NCI-H2029 treated with DMSO at 0.1 percent for 48 hours (cell line): ENCODE measurements at regions not wholly inside any gene's neighbourhood (a gene's known extent, or its start where the extent isn't known, plus 50 kb on each side); places are given as distances from the start of the nearest gene placed in this dataset.
"Not testable (repeated sequence)": the region's sequence is repeated elsewhere in the genome, so short reads cannot be mapped to it uniquely, and the experiment has no call there.

Source experiments
- DNase-seq: peaks from one replicate; lab custom pipeline; 2025; lab: John Stamatoyannopoulos, UW

DNA sequence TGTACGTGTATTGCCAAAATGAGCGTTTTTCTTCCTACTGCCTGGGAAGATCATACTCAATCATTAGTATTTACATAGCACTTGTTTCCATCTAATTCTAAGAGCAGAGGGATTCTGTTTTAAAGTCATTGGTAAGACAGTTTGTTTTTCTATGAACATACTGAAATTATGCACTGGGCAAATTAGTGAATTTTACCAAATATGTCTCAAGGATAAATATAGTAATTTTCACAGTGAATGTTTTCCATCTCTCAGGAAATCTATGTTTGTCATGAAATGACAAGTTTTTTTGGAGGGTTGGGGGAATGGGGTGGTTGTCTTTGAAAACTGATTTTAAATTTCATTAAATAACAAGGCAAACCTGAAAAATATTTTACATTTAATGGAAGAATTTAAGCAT, 441.3 kb upstream of the ARRDC3 start:
- no peak for DNase-seq

- DNase-seq = no peak
Observed at GRCh38 chr5:91820874-91821273, 437.8 kb upstream of the ARRDC3 start.

GRCh38 chr5:91816681-91817080, 433.6 kb upstream of the ARRDC3 start:
- DNase-seq = no peak

DNA sequence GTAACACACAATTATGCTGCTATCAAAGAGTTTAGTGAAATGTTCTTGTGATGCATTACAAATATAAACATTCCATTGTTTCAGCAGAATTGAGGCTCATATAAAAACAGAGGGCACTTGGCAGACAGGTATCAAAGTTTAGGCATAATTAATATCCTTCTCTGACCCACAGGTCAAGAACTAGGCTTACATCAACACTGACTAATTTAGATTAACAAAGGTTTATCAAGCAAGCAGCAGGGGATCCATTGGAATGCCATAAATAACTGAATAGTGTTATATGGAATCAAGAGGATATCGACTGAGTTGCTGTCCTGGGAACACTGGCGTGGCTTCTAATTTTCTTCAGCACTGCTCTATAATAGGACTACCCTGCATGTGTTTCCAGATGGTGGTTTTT, 414.5 kb upstream of the ARRDC3 start:
- no peak for DNase-seq

GRCh38 chr5:91794856-91795548, 411.9 kb upstream of the ARRDC3 start:
- DNase-seq = no peak

GRCh38 chr5:91794455-91794854, 411.3 kb upstream of the ARRDC3 start:
- DNase-seq = no peak

DNA sequence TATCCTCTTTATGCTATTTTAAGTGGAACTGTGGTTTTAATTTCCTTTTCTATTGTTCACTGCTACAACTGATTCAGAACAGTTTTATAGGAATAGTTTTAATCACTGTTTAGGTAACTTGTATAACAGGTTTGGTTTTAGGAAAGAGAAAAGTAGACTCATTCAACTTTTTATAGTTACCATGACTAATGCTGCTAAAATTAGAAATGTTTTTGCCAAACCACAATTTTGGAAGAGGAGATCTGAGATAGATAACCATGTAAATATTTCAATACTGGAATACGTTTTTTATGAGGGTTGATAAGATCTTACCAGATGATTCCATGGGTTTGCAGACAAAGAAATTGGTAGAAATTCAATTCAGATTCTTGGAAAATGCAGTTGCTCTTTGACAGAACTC, 404.6 kb upstream of the ARRDC3 start:
- DNase-seq = no peak

- no peak for DNase-seq
Observed at GRCh38 chr5:91777671-91778070, 394.6 kb upstream of the ARRDC3 start.

DNA sequence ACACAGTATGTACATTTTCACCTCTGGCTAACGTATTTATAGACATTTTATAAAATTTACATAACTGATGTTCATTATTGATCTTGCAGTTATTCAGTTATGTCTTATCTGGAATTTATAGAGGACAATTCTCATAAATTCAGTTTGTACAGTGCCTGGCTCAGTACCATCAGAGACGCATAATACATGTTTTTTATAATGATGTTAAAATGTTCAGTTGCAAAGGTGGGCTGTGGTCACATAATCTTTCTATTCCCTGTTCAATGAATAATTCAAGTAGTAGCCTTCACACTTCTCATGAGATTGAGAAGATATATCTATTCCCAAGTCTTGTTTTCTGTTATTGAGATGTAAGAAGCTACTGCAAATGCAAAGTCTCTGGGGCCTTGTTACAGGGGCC, 393.1 kb upstream of the ARRDC3 start:
- no peak for DNase-seq

DNA sequence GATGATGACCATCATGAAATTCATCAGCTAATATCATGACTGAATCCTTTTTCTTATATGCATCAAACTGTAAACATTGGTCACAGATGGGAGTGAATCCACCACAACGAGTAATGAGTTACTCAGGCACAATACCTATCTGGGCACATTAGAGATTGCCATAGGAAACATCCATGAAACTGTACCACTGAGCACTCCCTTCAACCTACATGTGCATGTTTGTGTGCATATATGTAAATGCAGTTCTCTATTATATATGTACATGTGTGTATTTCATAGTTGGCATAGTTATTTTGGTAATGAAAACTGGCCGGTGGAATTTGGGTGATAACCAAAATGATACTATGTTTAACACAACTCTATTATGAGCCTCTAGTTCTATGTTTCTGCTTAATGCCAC, 387.3 kb upstream of the ARRDC3 start:
- no peak for DNase-seq

DNA sequence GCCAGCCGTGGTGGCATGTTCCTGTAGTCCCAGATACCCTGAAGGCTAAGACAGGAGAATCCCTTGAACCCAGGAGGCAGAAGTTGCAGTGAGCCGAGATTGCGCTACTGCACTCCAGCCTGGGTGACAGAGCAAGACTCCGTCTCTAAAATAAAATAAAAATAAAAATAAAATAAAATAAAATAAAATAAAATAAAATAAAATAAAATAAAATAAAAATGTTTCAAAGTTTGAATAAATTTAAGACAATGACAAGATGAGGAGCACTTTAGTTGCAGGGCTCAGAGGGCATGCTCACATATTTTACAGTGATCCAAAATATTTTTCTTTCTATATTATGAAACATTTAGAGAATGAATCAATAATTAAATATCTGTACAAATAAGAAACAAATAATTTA, 374.3 kb upstream of the ARRDC3 start:
- not testable (repeated sequence) for DNase-seq

GRCh38 chr5:91754990-91755389, 371.9 kb upstream of the ARRDC3 start:
- no peak for DNase-seq

- not testable (repeated sequence) for DNase-seq
Observed at GRCh38 chr5:91744470-91744869, 361.4 kb upstream of the ARRDC3 start.

GRCh38 chr5:91742550-91742949, 359.4 kb upstream of the ARRDC3 start:
- DNase-seq = no peak

DNA sequence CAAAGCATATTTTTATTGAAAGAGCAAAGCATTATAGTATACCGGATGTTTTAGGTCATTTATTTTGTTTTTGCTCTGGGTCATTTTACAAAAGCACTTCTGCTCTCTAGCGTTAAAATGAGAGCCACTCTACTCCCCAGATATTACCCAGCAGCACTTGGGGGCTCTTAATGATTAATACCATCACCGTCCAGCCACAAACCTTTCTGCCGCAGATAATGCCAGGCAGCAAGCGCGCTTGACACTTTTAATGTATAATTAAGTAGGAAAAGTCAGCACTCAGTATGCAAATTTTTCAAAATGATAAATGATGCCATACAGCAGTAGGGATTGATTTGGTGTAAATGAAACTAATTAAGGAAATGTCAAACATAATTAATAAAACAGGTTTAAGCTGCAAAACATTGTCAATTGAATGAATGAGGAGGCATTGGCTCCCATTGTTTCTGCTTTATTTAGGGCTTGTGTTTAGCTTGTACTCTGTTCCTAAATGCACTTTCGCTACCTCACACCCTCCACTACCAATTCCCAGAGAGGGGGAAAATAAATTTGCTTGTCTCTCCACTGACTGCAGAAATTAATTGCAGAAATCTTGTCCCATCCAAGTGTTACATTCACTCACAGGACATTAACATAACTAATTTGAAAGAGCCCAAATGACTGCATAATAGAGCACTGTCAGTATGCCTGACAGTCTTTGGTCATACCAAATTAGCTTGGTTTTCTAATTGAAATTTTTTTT, 358.8 kb upstream of the ARRDC3 start:
- DNase-seq = no peak

DNA sequence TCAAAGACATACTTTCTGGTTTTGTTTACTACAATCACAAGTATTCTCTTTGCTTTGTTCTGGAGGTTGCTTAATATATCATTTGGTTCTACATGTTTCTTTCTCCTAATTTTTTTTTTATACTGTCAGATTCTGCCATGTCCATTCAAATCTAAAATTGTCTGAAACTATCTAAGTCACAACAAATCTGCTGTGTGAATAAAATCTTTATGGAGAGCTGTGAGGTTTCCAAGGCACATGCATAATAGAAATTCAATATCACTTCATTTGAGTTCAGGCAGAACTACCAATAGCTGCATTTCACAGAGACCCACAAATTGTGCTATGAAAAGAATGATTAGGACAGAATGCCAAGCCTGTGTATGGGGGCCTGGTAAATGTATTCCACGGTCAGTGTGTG, 346.9 kb upstream of the ARRDC3 start:
- no peak for DNase-seq

DNA sequence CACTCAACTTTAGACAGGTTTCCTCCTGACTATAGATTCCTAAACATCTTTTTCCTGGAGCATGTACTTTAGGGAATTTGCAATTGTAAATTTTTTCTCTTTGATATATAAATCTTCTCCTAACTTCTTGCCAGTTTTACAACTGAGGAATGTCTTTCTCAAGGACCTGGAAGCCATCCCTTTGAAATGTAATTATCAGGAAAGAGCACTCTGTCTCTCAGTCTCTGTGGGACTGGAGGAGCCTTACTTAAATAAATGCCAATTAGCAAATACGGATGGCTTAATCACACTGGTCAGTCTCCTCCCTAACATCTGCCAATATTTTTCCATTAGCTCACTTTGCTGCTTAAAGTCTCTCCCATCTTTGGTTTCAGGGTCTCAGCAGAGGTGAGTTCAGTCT, 344.3 kb upstream of the ARRDC3 start:
- no peak for DNase-seq

DNA sequence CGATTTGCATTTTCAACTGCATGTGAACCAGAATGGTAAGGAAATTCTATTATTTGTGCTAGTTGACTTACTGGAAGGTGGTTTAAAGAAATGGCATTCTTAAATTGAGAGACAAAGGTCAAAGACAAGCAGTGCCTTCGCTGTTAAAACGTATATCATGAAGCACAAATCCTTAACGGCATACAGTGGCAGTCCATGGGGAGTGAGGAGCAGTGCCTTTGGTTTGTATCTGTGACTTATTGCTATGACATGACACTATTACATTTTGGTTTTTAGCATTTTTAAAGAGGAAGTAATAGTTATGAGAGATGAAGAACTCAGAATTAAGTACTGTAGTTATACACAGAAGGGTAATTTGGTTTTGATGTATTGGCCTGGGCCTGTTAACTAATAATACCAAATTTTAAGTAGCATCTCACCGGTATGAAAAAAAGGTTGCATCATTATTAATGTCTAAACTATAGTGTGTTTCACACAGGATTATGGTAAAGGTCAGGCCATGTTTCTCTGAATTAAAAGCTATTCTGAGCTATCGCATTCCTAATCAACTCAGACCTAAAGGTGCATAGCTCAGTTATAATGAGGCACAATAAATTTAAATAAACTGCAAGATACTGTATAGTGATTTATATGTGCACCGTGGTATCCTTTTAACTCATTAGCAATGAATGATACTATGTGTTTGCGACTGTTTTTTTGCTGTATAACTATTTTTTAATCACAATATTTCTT, 339.8 kb upstream of the ARRDC3 start:
- DNase-seq = no peak

GRCh38 chr5:91712718-91713117, 329.6 kb upstream of the ARRDC3 start:
- DNase-seq = no peak

- DNase-seq = no peak
Observed at GRCh38 chr5:91707521-91707841, 324.4 kb upstream of the ARRDC3 start.

DNA sequence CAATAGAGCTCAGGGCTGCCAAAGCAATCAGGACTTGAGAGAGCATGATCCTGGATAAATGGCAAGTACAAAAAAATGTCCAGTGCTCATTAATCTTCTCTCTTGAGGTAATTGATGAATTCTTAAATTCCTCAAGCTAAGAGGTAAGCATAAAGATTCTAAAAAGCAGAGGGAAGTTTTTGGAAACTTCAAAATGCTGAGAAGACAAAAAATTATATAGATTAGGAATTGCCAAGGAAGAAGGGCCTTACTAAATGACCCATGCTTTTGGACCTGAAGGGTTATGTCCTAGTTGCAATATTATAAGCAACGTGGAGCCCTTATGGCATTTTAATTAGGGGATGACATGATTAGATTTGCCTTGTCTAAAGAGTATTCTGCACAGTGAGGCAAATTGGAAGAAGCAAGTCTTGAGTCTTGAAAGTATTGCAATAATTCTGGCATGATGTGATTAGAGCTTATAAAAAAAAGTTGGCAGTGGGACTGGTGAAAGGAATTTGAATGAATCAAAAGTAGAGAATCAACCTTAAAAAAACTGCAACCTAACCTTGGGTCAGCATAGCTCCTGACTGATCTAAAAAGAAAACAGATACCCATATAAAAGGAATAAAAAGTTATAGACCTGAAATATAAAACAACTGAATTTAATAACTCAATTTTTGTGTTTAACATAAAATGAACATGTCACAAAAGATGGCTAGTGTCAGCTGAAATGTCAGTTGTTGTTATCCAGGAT, 323.8 kb upstream of the ARRDC3 start:
- no peak for DNase-seq

DNA sequence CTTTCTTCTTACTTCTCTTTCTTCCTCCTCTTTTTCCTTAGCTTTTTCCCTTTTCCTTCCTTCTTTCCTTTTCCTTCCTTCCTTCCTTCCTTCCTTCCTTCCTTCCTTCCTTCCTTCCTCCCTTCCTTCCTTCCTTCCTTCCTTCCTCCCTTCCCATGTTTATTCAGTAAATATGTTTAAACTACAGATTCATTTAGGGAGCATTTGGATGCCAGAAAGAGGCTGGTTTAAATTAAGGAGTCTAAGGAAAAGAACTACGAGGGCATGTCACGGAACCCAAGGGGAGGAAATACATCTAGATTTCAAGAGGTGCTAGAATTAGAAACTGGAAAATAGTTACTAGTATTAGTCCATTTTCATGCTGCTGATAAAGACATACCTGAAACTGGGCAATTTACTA, 320.0 kb upstream of the ARRDC3 start:
- no peak for DNase-seq

GRCh38 chr5:91699429-91699828, 316.3 kb upstream of the ARRDC3 start:
- DNase-seq = no peak
